AG04449 (cell line): ENCODE measurements at regions not wholly inside any gene's neighbourhood (a gene's known extent, or its start where the extent isn't known, plus 50 kb on each side); places are given as distances from the start of the nearest gene placed in this dataset.

Experiments
- CTCF ChIA-PET: fragments of 350-600 bp; formaldehyde crosslinking; extraction: SDS; loops from one replicate; lab custom pipeline; 2021; ENCODE audit warnings: antibody characterized with exemption; lab: Yijun Ruan, JAX
- POLR2A ChIA-PET: fragments of 400-600, 350-600 bp; formaldehyde crosslinking; extraction: SDS; loops from one replicate; lab custom pipeline; 2020; ENCODE audit warnings: antibody characterized with exemption, inconsistent platforms; lab: Yijun Ruan, JAX
- DNase-seq: peaks from one replicate; pipeline ENCODE4 v3.0.0-alpha.2; 2010; ENCODE audit warnings: low read depth, low spot score
- H3K4me3 ChIP-seq: 2 replicates; pipeline ENCODE4 v1.5.1; 2011; ENCODE audit warnings: low read depth, mild to moderate bottlenecking, control low read depth, low read length
- CTCF ChIP-seq: IDR thresholded peaks from one replicate; pipeline ENCODE4 v1.5.1; 2011; ENCODE audit warnings: mild to moderate bottlenecking, moderate library complexity, low read length, control low read depth, inconsistent platforms; ENCODE audit not compliant: insufficient read depth; ENCODE audit errors: missing control alignments

- no peak overlapping the region for H3K4me3 ChIP-seq
- TF ChIP-seq CTCF: no peak
- CTCF ChIA-PET: no interaction called here
- POLR2A ChIA-PET: no interaction called here
- no peak for DNase-seq
Observed at GRCh38 chr4:132556316-132556715, 592.8 kb upstream of the PCDH10 start.

- POLR2A ChIA-PET: no interaction called here
- CTCF ChIA-PET: no interaction called here
- no peak for DNase-seq
Observed at GRCh38 chr4:132557660-132558059, 591.4 kb upstream of the PCDH10 start.

GRCh38 chr4:132564920-132565319, 584.2 kb upstream of the PCDH10 start:
- no peak for TF ChIP-seq CTCF
- H3K4me3 ChIP-seq: no peak overlapping the region
- CTCF ChIA-PET: no interaction called here
- POLR2A ChIA-PET: no interaction called here
- DNase-seq: no peak

More at GRCh38 chr4:132557660-132558059, 591.4 kb upstream of the PCDH10 start:
- H3K4me3 ChIP-seq: no peak overlapping the region
- no peak for TF ChIP-seq CTCF

- ChIA-PET CTCF (no interaction called here), POLR2A (no interaction called here)
- no peak overlapping the region for H3K4me3 ChIP-seq
- TF ChIP-seq CTCF: no peak
- DNase-seq: no peak
Observed at GRCh38 chr4:132565542-132565941, 583.6 kb upstream of the PCDH10 start.

GRCh38 chr4:132572210-132572609, 576.9 kb upstream of the PCDH10 start:
- no peak for TF ChIP-seq CTCF
- CTCF ChIA-PET: no interaction called here
- DNase-seq: no peak
- POLR2A ChIA-PET: no interaction called here
- H3K4me3 ChIP-seq: no peak overlapping the region

GRCh38 chr4:132587626-132588025, 561.5 kb upstream of the PCDH10 start:
- no peak overlapping the region for H3K4me3 ChIP-seq
- CTCF ChIA-PET: no interaction called here

More at GRCh38 chr4:132587626-132588025, 561.5 kb upstream of the PCDH10 start:
- DNase-seq: no peak
- TF ChIP-seq CTCF: no peak
- POLR2A ChIA-PET: no interaction called here
